Right lung (tissue), 2 donors: ENCODE measurements at regions not wholly inside any gene's neighbourhood (a gene's known extent, or its start where the extent isn't known, plus 50 kb on each side); places are given as distances from the start of the nearest gene placed in this dataset.
A peak's percentile ranks its signal among the peaks of the same experiment; 100 is the strongest.
"Not testable (repeated sequence)": the region's sequence is repeated elsewhere in the genome, so short reads cannot be mapped to it uniquely, and the experiment has no call there.

Experiments
- DNase-seq, 2 donors: peaks; one replicate each; pipeline ENCODE4 v3.0.0-alpha.2; 2013

GRCh38 chr9:29144476-29144875 is 1571.2 kb upstream of the C9orf72 start:
- no peak for DNase-seq

- no peak for DNase-seq
Measured at GRCh38 chr9:29150606-29151005, 1577.3 kb upstream of the C9orf72 start.

GRCh38 chr9:29160763-29161353 is 1587.6 kb upstream of the C9orf72 start:
- DNase-seq: no peak

- no peak for DNase-seq
Measured at GRCh38 chr9:29174136-29174535, 1600.9 kb upstream of the C9orf72 start.

- DNase-seq: no peak
Measured at GRCh38 chr9:29176231-29176630, 1603.0 kb upstream of the C9orf72 start.

- DNase-seq: no peak
Measured at GRCh38 chr9:29176786-29177185, 1603.5 kb upstream of the C9orf72 start.

- peak; percentile 20 to 31 for DNase-seq
Measured at GRCh38 chr9:29183971-29184370, 1610.7 kb upstream of the C9orf72 start.

GRCh38 chr9:29188771-29189170 is 1615.5 kb upstream of the C9orf72 start:
- DNase-seq: not testable (repeated sequence)

GRCh38 chr9:29189221-29189620 is 1615.9 kb upstream of the C9orf72 start:
- not testable (repeated sequence) for DNase-seq

GRCh38 chr9:29198861-29199260 is 1625.6 kb upstream of the C9orf72 start:
- no peak for DNase-seq

GRCh38 chr9:29199975-29200374 is 1626.7 kb upstream of the C9orf72 start:
- DNase-seq: no peak

GRCh38 chr9:29200650-29201049 is 1627.4 kb upstream of the C9orf72 start:
- no peak for DNase-seq

GRCh38 chr9:29203244-29203930 is 1630.1 kb upstream of the C9orf72 start:
- no peak for DNase-seq

GRCh38 chr9:29208670-29209069 is 1635.4 kb upstream of the C9orf72 start:
- no peak for DNase-seq

- no peak for DNase-seq
Measured at GRCh38 chr9:29209748-29210291, 1636.5 kb upstream of the C9orf72 start.

- no peak for DNase-seq
Measured at GRCh38 chr9:29211003-29211579, 1637.8 kb upstream of the C9orf72 start.

- DNase-seq: peak in 1 of 2 donors; percentile 36
Measured at GRCh38 chr9:29211580-29212396, 1638.5 kb upstream of the C9orf72 start.

- DNase-seq: no peak
Measured at GRCh38 chr9:29212397-29213387, 1639.4 kb upstream of the C9orf72 start.

- DNase-seq: no peak
Measured at GRCh38 chr9:29213417-29214153, 1640.3 kb upstream of the C9orf72 start, which contains the start of gene LINGO2. LINGO2 (minus strand) TSS chr9:29213601.

GRCh38 chr9:29214154-29214689 is 1640.9 kb upstream of the C9orf72 start:
- no peak for DNase-seq
